Ascending aorta (tissue), 2 donors: ENCODE measurements at regions not wholly inside any gene's neighbourhood (a gene's known extent, or its start where the extent isn't known, plus 50 kb on each side); places are given as distances from the start of the nearest gene placed in this dataset.

ENCODE experiments used
- DNase-seq, 2 donors: peaks; one replicate each; pipeline ENCODE4 v3.0.0-alpha.2; 2019; ENCODE audit warnings: low spot score in 2 of 2
- H3K27ac ChIP-seq, 2 donors: fragments of 200-600 bp; sonication (generic); one replicate each; pipeline ENCODE4 v1.5.1; 2016 to 2017; ENCODE audit warnings: mild to moderate bottlenecking in 1 of 2
- H3K27me3 ChIP-seq: fragments of 200-600 bp; sonication (generic); one replicate; pipeline ENCODE4 v1.5.1; 2017
- H3K36me3 ChIP-seq, 2 donors: fragments of 200-600 bp; sonication (generic); one replicate each; pipeline ENCODE4 v1.5.1; 2016
- H3K4me1 ChIP-seq, 2 donors: fragments of 200-600 bp; sonication (generic); one replicate each; pipeline ENCODE4 v1.5.1; 2016 to 2017; ENCODE audit warnings: mild to moderate bottlenecking in 1 of 2
- H3K4me3 ChIP-seq, 2 donors: fragments of 200-600 bp; sonication (generic); one replicate each; pipeline ENCODE4 v1.5.1; 2016 to 2017; ENCODE audit warnings: mild to moderate bottlenecking in 1 of 2
- H3K9me3 ChIP-seq, 2 donors: fragments of 200-600 bp; sonication (generic); one replicate each; pipeline ENCODE4 v1.5.1; 2016
- intact Hi-C: fragments of 100-400 bp; cut with DNase I; formaldehyde crosslinking; loops from one replicate; pipeline ENCODE4 v1.15.1; 2023
- TF ChIP-seq, protein P1 (sequence below), 3 experiments: fragments of 200-600 bp in 2 of 3; fragments of 450-650 bp in 1 of 3; sonication (generic) in 2 of 3; IDR thresholded peaks; one replicate each; pipeline ENCODE4 v1.5.1; 2016 to 2019; ENCODE audit warnings: antibody characterized with exemption in 3 of 3, mild to moderate bottlenecking in 1 of 3, moderate library complexity in 1 of 3

- Histone ChIP-seq H3K4me3 (no peak overlapping the region), H3K27me3 (no peaks in the 10 kb centered on the region), H3K4me1 (no peaks in the 10 kb centered on the region), H3K27ac (no peak overlapping the region), H3K36me3 (no peaks in the 10 kb centered on the region), H3K9me3 (peaks cover 0 to 4% of the 10 kb centered on the region in 2 donors)
- TF ChIP-seq, protein P1, sequence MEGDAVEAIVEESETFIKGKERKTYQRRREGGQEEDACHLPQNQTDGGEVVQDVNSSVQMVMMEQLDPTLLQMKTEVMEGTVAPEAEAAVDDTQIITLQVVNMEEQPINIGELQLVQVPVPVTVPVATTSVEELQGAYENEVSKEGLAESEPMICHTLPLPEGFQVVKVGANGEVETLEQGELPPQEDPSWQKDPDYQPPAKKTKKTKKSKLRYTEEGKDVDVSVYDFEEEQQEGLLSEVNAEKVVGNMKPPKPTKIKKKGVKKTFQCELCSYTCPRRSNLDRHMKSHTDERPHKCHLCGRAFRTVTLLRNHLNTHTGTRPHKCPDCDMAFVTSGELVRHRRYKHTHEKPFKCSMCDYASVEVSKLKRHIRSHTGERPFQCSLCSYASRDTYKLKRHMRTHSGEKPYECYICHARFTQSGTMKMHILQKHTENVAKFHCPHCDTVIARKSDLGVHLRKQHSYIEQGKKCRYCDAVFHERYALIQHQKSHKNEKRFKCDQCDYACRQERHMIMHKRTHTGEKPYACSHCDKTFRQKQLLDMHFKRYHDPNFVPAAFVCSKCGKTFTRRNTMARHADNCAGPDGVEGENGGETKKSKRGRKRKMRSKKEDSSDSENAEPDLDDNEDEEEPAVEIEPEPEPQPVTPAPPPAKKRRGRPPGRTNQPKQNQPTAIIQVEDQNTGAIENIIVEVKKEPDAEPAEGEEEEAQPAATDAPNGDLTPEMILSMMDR (IDR thresholded peaks at IDR 0.05) = no peak
- no peak for DNase-seq
- intact Hi-C loops = no loop called here
Measured at GRCh38 chr14:99067927-99068326, 204.1 kb downstream of the BCL11B start.

- no peaks in the 10 kb centered on the region for H3K4me1 ChIP-seq
- no peaks in the 10 kb centered on the region for H3K27me3 ChIP-seq
- H3K27ac ChIP-seq = no peak overlapping the region
- TF ChIP-seq, protein P1 (IDR thresholded peaks at IDR 0.05) = no peak
- H3K9me3 ChIP-seq = peaks cover 0 to 4% of the 10 kb centered on the region in 2 donors
- H3K4me3 ChIP-seq = no peak overlapping the region
- H3K36me3 ChIP-seq = no peaks in the 10 kb centered on the region
- intact Hi-C loops = no loop called here
- no peak for DNase-seq
Measured at GRCh38 chr14:99069946-99070345, 202.1 kb downstream of the BCL11B start.

GRCh38 chr14:99072433-99072832 is 199.6 kb downstream of the BCL11B start:
- Histone ChIP-seq H3K4me3 (no peak overlapping the region), H3K27me3 (no peaks in the 10 kb centered on the region), H3K9me3 (peaks cover 0 to 4% of the 10 kb centered on the region in 2 donors), H3K36me3 (no peaks in the 10 kb centered on the region), H3K4me1 (no peaks in the 10 kb centered on the region), H3K27ac (no peak overlapping the region)
- DNase-seq = no peak
- intact Hi-C loops = no loop called here
- TF ChIP-seq, protein P1 (IDR thresholded peaks at IDR 0.05) = no peak

- Histone ChIP-seq H3K4me3 (no peak overlapping the region), H3K9me3 (peaks cover 0 to 4% of the 10 kb centered on the region in 2 donors), H3K27me3 (no peaks in the 10 kb centered on the region), H3K27ac (no peak overlapping the region), H3K36me3 (no peaks in the 10 kb centered on the region), H3K4me1 (no peaks in the 10 kb centered on the region)
- no peak for DNase-seq
- TF ChIP-seq, protein P1 (IDR thresholded peaks at IDR 0.05) = no peak
- intact Hi-C loops = no loop called here
Measured at GRCh38 chr14:99072956-99073355, 199.0 kb downstream of the BCL11B start.

- TF ChIP-seq, protein P1 (IDR thresholded peaks at IDR 0.05) = no peak
- no peaks in the 10 kb centered on the region for H3K27me3 ChIP-seq
- H3K36me3 ChIP-seq = no peaks in the 10 kb centered on the region
- no peak for DNase-seq
- peaks cover 0 to 4% of the 10 kb centered on the region in 2 donors for H3K9me3 ChIP-seq
- no peak overlapping the region for H3K4me3 ChIP-seq
- H3K4me1 ChIP-seq = no peaks in the 10 kb centered on the region
- intact Hi-C loops = no loop called here
- no peak overlapping the region for H3K27ac ChIP-seq
Measured at GRCh38 chr14:99073431-99073830, 198.6 kb downstream of the BCL11B start.

GRCh38 chr14:99075061-99075460 is 196.9 kb downstream of the BCL11B start:
- H3K36me3 ChIP-seq = no peaks in the 10 kb centered on the region
- peaks cover 0 to 8% of the 10 kb centered on the region in 2 donors for H3K9me3 ChIP-seq
- H3K4me3 ChIP-seq = no peak overlapping the region
- H3K4me1 ChIP-seq = no peaks in the 10 kb centered on the region
- H3K27me3 ChIP-seq = no peaks in the 10 kb centered on the region
- no peak overlapping the region for H3K27ac ChIP-seq
- TF ChIP-seq, protein P1 (IDR thresholded peaks at IDR 0.05) = no peak
- intact Hi-C loops = no loop called here
- no peak for DNase-seq
